ENCODE measurements at regions not wholly inside any gene's neighbourhood (a gene's known extent, or its start where the extent isn't known, plus 50 kb on each side); places are given as distances from the start of the nearest gene placed in this dataset.

DNA sequence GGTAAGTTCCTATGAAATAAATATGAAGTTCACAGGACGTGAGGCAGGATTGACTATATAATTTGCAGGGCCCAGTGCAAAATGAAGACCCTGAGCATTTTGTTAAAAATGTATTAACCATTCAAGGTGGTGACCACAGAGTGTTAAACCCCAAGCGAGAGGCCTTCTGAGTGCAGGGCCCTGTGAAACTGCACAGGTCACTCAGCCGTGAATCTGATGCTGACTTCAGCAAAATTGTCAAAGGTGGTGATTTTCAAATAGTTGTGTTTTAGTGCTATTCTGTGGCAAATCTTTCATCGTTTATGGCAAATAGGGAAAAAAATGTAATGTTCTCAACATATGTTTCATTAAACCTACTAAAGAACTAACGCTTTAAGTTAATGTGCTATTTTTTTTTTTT, 334.0 kb upstream of the NAV3 start:
- H3K4me1 ChIP-seq (replicated peaks), result no peaks in the 10 kb centered on the region
- H3K4me3 ChIP-seq, result no peak overlapping the region
- H3K27me3 ChIP-seq (replicated peaks; ENCODE audit: insufficient read depth), result no peaks in the 10 kb centered on the region
- H3K36me3 ChIP-seq, result no peaks in the 10 kb centered on the region
- DNase-seq (ENCODE audit: low spot score), result no peak
- whole genome bisulfite sequencing, result 83% methylated on average over 5 of the region's 5 CpGs
- H3K9me3 ChIP-seq, result no peaks in the 10 kb centered on the region
- no peak overlapping the region for H3K27ac ChIP-seq
- intact Hi-C loops (cut with DNase I), result no loop called here
- TF ChIP-seq POLR2A (IDR thresholded peaks at IDR 0.05) (no peak), POLR2AphosphoS5 (IDR thresholded peaks at IDR 0.05) (no peak)
- TF ChIP-seq, protein P1, sequence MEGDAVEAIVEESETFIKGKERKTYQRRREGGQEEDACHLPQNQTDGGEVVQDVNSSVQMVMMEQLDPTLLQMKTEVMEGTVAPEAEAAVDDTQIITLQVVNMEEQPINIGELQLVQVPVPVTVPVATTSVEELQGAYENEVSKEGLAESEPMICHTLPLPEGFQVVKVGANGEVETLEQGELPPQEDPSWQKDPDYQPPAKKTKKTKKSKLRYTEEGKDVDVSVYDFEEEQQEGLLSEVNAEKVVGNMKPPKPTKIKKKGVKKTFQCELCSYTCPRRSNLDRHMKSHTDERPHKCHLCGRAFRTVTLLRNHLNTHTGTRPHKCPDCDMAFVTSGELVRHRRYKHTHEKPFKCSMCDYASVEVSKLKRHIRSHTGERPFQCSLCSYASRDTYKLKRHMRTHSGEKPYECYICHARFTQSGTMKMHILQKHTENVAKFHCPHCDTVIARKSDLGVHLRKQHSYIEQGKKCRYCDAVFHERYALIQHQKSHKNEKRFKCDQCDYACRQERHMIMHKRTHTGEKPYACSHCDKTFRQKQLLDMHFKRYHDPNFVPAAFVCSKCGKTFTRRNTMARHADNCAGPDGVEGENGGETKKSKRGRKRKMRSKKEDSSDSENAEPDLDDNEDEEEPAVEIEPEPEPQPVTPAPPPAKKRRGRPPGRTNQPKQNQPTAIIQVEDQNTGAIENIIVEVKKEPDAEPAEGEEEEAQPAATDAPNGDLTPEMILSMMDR (IDR thresholded peaks at IDR 0.05), result no peak

DNA sequence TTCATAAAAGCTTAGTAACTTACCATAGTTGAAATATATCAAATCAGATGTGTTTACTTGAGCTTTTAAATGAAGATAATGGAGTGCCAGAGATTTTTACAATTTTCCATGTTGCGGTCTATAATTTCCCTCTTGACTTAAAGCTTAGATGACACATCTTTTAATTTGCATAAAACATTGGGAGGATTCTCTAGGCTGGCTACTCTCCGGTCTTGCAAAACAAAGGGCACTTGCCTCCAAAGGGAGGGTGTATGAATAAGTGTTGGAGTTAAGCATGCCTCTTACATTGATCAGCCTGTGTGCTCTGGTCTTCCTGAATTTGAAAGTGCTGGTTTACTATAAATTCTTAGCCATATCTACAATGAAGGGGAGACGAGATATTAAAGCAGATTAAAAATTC, 336.4 kb upstream of the NAV3 start:
- TF ChIP-seq, protein P1 (IDR thresholded peaks at IDR 0.05), result no peak
- no peak for TF ChIP-seq POLR2A (IDR thresholded peaks at IDR 0.05)
- TF ChIP-seq POLR2AphosphoS5 (IDR thresholded peaks at IDR 0.05), result no peak
- Histone ChIP-seq H3K36me3 (no peaks in the 10 kb centered on the region), H3K27ac (no peak overlapping the region), H3K4me3 (no peak overlapping the region), H3K27me3 (replicated peaks; ENCODE audit: insufficient read depth) (no peaks in the 10 kb centered on the region), H3K4me1 (replicated peaks) (no peaks in the 10 kb centered on the region), H3K9me3 (no peaks in the 10 kb centered on the region)
- DNase-seq (ENCODE audit: low spot score), result no peak
- intact Hi-C loops (cut with DNase I), result no loop called here
- WGBS, result 52% methylated on average over 3 of the region's 3 CpGs

DNA sequence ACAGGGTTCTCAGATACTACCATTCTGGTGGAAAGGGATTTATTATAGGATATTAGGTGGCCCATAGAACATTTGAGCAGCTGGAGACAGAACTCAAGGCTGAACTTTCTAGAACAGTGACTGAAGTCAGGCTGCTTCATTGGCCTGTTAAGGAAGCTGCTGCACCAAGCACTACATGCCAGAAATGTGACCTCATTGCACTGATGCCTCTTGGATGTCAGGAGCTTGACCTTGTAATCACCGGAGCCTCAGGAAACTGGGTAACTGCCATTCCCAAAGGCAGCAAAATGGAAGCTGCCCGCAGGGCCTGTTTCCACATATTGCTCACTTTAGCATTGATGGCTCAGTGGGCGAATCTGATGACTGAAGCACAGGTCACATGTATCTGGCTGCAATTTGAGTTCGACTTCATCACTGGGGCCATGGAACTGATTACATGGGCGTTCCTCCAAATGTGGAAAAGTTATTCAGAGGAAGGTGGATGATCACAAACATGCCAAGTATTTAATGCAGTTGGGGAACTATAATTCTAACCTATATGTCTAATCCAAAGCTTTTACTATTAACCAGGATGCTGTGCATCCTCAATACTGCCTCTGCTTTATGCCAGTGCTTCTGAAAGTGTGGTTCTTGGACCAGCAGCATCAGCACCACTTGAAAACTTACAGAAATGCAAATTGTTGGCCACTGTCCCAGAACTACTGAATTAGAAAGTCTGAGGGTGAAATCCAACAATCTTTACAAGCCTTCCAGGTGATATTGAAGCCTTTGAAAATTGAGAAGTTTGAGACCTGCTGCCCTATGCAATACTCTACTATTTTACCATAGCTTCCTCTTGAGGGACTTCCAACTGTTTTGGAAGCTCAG, 337.2 kb upstream of the NAV3 start:
- Histone ChIP-seq H3K27me3 (replicated peaks; ENCODE audit: insufficient read depth) (no peaks in the 10 kb centered on the region), H3K36me3 (no peaks in the 10 kb centered on the region), H3K9me3 (no peaks in the 10 kb centered on the region), H3K27ac (no peak overlapping the region), H3K4me1 (replicated peaks) (no peaks in the 10 kb centered on the region), H3K4me3 (no peak overlapping the region)
- no peak for TF ChIP-seq POLR2AphosphoS5 (IDR thresholded peaks at IDR 0.05)
- TF ChIP-seq POLR2A (IDR thresholded peaks at IDR 0.05), result no peak
- TF ChIP-seq, protein P1 (IDR thresholded peaks at IDR 0.05), result no peak
- intact Hi-C loops (cut with DNase I), result no loop called here
- no peak for DNase-seq (ENCODE audit: low spot score)
- 85% methylated on average over 5 of the region's 5 CpGs for WGBS

DNA sequence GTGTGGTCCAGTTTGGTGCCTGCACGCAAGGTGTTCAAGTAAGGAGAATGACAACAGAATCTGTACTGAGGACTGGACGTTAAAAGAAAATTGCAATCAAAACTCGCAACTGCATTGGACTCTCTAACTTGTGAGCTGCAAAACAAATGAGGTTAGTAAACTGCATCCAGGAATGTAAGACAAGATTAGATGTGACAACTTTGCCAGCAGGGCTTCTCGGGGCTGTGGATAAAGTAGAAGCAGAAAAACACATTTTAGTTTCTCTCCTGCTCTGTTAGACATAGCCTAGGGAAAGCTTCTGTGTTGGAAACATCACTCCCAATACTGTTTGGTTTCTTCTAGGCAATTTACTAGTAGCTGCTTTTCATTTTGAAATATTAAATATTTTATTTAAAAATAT, 338.2 kb upstream of the NAV3 start:
- intact Hi-C loops (cut with DNase I), result no loop called here
- no peaks in the 10 kb centered on the region for H3K4me1 ChIP-seq (replicated peaks)
- no peaks in the 10 kb centered on the region for H3K9me3 ChIP-seq
- no peaks in the 10 kb centered on the region for H3K36me3 ChIP-seq
- no peak overlapping the region for H3K27ac ChIP-seq
- 81% methylated on average over 4 of the region's 4 CpGs for WGBS
- DNase-seq (ENCODE audit: low spot score), result no peak
- TF ChIP-seq POLR2AphosphoS5 (IDR thresholded peaks at IDR 0.05) (no peak), POLR2A (IDR thresholded peaks at IDR 0.05) (no peak)
- TF ChIP-seq, protein P1 (IDR thresholded peaks at IDR 0.05), result no peak
- no peaks in the 10 kb centered on the region for H3K27me3 ChIP-seq (replicated peaks; ENCODE audit: insufficient read depth)
- no peak overlapping the region for H3K4me3 ChIP-seq
